H1 (cell line): ENCODE measurements at regions not wholly inside any gene's neighbourhood (a gene's known extent, or its start where the extent isn't known, plus 50 kb on each side); places are given as distances from the start of the nearest gene placed in this dataset.

Source experiments
- CBX8 ChIP-seq: fragments of 300-800, 300-1000 bp; sonication (generic); IDR thresholded peaks from 2 replicates; pipeline ENCODE4 v1.7.1; 2016; ENCODE audit warnings: low read depth, low read length, borderline replicate concordance
- CTBP2 ChIP-seq: IDR thresholded peaks from 2 replicates; pipeline ENCODE4 v1.7.0; 2011; ENCODE audit warnings: borderline replicate concordance, mild to moderate bottlenecking, moderate library complexity, mixed read lengths, low read length; ENCODE audit not compliant: insufficient read depth, insufficient read length
- EP300 ChIP-seq, 2 experiments: IDR thresholded peaks; 1 replicate in 1 of 2; 2 replicates in 1 of 2; pipeline ENCODE4 v1.6.1; 2011 to 2012; ENCODE audit warnings: low read depth in 2 of 2, low read length in 2 of 2, mild to moderate bottlenecking in 2 of 2, borderline replicate concordance in 1 of 2, inconsistent platforms in 1 of 2, moderate library complexity in 1 of 2
- POU5F1 ChIP-seq: IDR thresholded peaks from 2 replicates; pipeline ENCODE4 v1.6.1; 2011; ENCODE audit warnings: low read depth, mild to moderate bottlenecking, low read length, moderate library complexity
- SIN3A ChIP-seq, 2 experiments: IDR thresholded peaks in 1 of 2; conservative IDR thresholded peaks in 1 of 2; 2 replicates each; pipeline ENCODE4 v1.6.1; 2011 to 2012; ENCODE audit warnings: low read length in 2 of 2, improper control_type of control experiment in 1 of 2, low read depth in 1 of 2, mild to moderate bottlenecking in 1 of 2
- SRF ChIP-seq: IDR thresholded peaks from 2 replicates; pipeline ENCODE4 v1.6.1; 2011; ENCODE audit warnings: mild to moderate bottlenecking, low read depth, low read length, moderate library complexity
- TCF12 ChIP-seq: IDR thresholded peaks from 2 replicates; pipeline ENCODE4 v1.6.1; 2011; ENCODE audit warnings: low read depth, mild to moderate bottlenecking, low read length

GRCh38 chr17:65323049-65323448 lies 185.9 kb downstream of the RGS9 start (continued):
- TF ChIP-seq SRF (no peak), CTBP2 (no peak), POU5F1 (no peak), SIN3A (conservative IDR thresholded peaks at IDR 0.05 in 1 of 2, IDR thresholded peaks at IDR 0.05 in 1 of 2; ENCODE audit: low read depth in 1 of 2, low read length in 2 of 2) (no peak), TCF12 (no peak), EP300 (IDR thresholded peaks at IDR 0.05; ENCODE audit: borderline replicate concordance in 1 of 2, low read depth in 2 of 2, low read length in 2 of 2) (no peak), CBX8 (no peak)
